SK-N-SH treated with all-trans-retinoic acid at 6 μM for 48 hours (cell line): ENCODE measurements at regions not wholly inside any gene's neighbourhood (a gene's known extent, or its start where the extent isn't known, plus 50 kb on each side); places are given as distances from the start of the nearest gene placed in this dataset.

Experiments
- ATAC-seq: fragments of 200-7000 bp; cut with Tn5 transposase; 3 replicates; pipeline ENCODE4 v1.9.1; 2020; ENCODE audit warnings: mild to moderate bottlenecking, moderate library complexity
- ARNTL ChIP-seq: fragments of 450-650 bp; formaldehyde crosslinking; IDR thresholded peaks from 2 replicates; pipeline ENCODE4 v1.5.0; 2020; ENCODE audit warnings: low read depth, mild to moderate bottlenecking, moderate library complexity, borderline replicate concordance
- CREB5 ChIP-seq: fragments of 250-450 bp; sonication (Bioruptor Pico); IDR thresholded peaks from 2 replicates; pipeline ENCODE4 v1.5.1; 2020; ENCODE audit warnings: low read depth, mild to moderate bottlenecking, moderate library complexity
- CSDC2 ChIP-seq: fragments of 250-450 bp; sonication (Bioruptor Pico); IDR thresholded peaks from 2 replicates; pipeline ENCODE4 v1.5.0; 2020; ENCODE audit warnings: mild to moderate bottlenecking, moderate library complexity
- CSRNP3 ChIP-seq: fragments of 250-450 bp; sonication (Bioruptor Pico); IDR thresholded peaks from 2 replicates; pipeline ENCODE4 v1.5.1; 2021; ENCODE audit warnings: mild to moderate bottlenecking, moderate library complexity
- ESRRG ChIP-seq: fragments of 250-450 bp; sonication (Bioruptor Pico); IDR thresholded peaks from 2 replicates; pipeline ENCODE4 v1.6.1; 2021; ENCODE audit warnings: mild to moderate bottlenecking
- GLIS3 ChIP-seq: fragments of 250-450 bp; sonication (Bioruptor Pico); IDR thresholded peaks from 2 replicates; pipeline ENCODE4 v1.5.0; 2020; ENCODE audit warnings: mild to moderate bottlenecking, moderate library complexity
- ISL1 ChIP-seq: fragments of 250-450 bp; sonication (Bioruptor Pico); IDR thresholded peaks from 2 replicates; pipeline ENCODE4 v2.1.2; 2022; ENCODE audit warnings: mild to moderate bottlenecking, moderate library complexity
- OSR1 ChIP-seq: fragments of 250-450 bp; sonication (Bioruptor Pico); IDR thresholded peaks from 2 replicates; pipeline ENCODE4 v1.8.0; 2022; ENCODE audit warnings: moderate library complexity, mild to moderate bottlenecking, inconsistent platforms
- PATZ1 ChIP-seq: fragments of 250-450 bp; sonication (Bioruptor Pico); IDR thresholded peaks from 2 replicates; pipeline ENCODE4 v1.8.0; 2020; ENCODE audit warnings: mild to moderate bottlenecking, moderate library complexity, borderline replicate concordance
- POU6F1 ChIP-seq: fragments of 250-450 bp; sonication (Bioruptor Pico); IDR thresholded peaks from 2 replicates; pipeline ENCODE4 v1.8.0; 2021; ENCODE audit warnings: low read depth, mild to moderate bottlenecking, moderate library complexity, borderline replicate concordance
- PPARA ChIP-seq: fragments of 250-450 bp; sonication (Bioruptor Pico); IDR thresholded peaks from 2 replicates; pipeline ENCODE4 v1.5.0; 2020; ENCODE audit warnings: mild to moderate bottlenecking, borderline replicate concordance
- RARB ChIP-seq: fragments of 250-450 bp; sonication (Bioruptor Pico); IDR thresholded peaks from 2 replicates; pipeline ENCODE4 v1.8.0; 2021; ENCODE audit warnings: mild to moderate bottlenecking, moderate library complexity
- SNAI2 ChIP-seq: fragments of 250-450 bp; sonication (Bioruptor Pico); IDR thresholded peaks from 2 replicates; pipeline ENCODE4 v1.5.0; 2020; ENCODE audit warnings: mild to moderate bottlenecking, moderate library complexity
- TCF4 ChIP-seq: fragments of 250-450 bp; sonication (Bioruptor Pico); IDR thresholded peaks from 2 replicates; pipeline ENCODE4 v1.8.0; 2021; ENCODE audit warnings: mild to moderate bottlenecking, moderate library complexity, borderline replicate concordance
- TOX ChIP-seq: fragments of 250-450 bp; sonication (Bioruptor Pico); IDR thresholded peaks from 2 replicates; pipeline ENCODE4 v1.8.0; 2021; ENCODE audit warnings: mild to moderate bottlenecking, moderate library complexity, borderline replicate concordance
- TSHZ2 ChIP-seq: fragments of 250-450 bp; sonication (Bioruptor Pico); IDR thresholded peaks from 2 replicates; pipeline ENCODE4 v1.5.0; 2020; ENCODE audit warnings: mild to moderate bottlenecking, moderate library complexity
- ZC3H10 ChIP-seq: fragments of 250-450 bp; sonication (Bioruptor Pico); IDR thresholded peaks from 2 replicates; pipeline ENCODE4 v1.5.1; 2021; ENCODE audit warnings: mild to moderate bottlenecking, moderate library complexity
- ZFP3 ChIP-seq: fragments of 250-450 bp; sonication (Bioruptor Pico); IDR thresholded peaks from 2 replicates; pipeline ENCODE4 v1.5.0; 2020; ENCODE audit warnings: mild to moderate bottlenecking, moderate library complexity
- ZFP30 ChIP-seq: fragments of 450-650 bp; formaldehyde crosslinking; IDR thresholded peaks from 2 replicates; pipeline ENCODE4 v1.5.0; 2022; ENCODE audit warnings: mild to moderate bottlenecking, moderate library complexity
- ZNF565 ChIP-seq: fragments of 450-650 bp; formaldehyde crosslinking; conservative IDR thresholded peaks from 2 replicates; pipeline ENCODE4 v1.5.0; 2020; ENCODE audit warnings: low read depth, mild to moderate bottlenecking, moderate library complexity
- ZNF70 ChIP-seq: fragments of 450-650 bp; formaldehyde crosslinking; IDR thresholded peaks from 2 replicates; pipeline ENCODE4 v1.5.0; 2020; ENCODE audit warnings: mild to moderate bottlenecking, moderate library complexity
- ZNF8 ChIP-seq: fragments of 450-650 bp; formaldehyde crosslinking; IDR thresholded peaks from 2 replicates; pipeline ENCODE4 v1.5.0; 2020; ENCODE audit warnings: mild to moderate bottlenecking, moderate library complexity

- no peak for TF ChIP-seq CSRNP3
- TF ChIP-seq PATZ1 (CRISPR knock-in tag), result no peak
- TF ChIP-seq ESRRG (CRISPR knock-in tag), result no peak
- no peak for TF ChIP-seq ARNTL (CRISPR knock-in tag)
- no peak for TF ChIP-seq RARB
- TF ChIP-seq CREB5 (CRISPR knock-in tag), result no peak
- no peak for TF ChIP-seq OSR1 (CRISPR knock-in tag)
- no peak for TF ChIP-seq TSHZ2 (CRISPR knock-in tag)
- TF ChIP-seq ISL1 (CRISPR knock-in tag), result no peak
- TF ChIP-seq PPARA, result no peak
- TF ChIP-seq CSDC2 (CRISPR knock-in tag), result no peak
- no peak for TF ChIP-seq ZNF8 (CRISPR knock-in tag)
- no peak for TF ChIP-seq TCF4
- no peak for TF ChIP-seq ZNF565 (CRISPR knock-in tag)
- TF ChIP-seq SNAI2, result no peak
- TF ChIP-seq ZFP3 (CRISPR knock-in tag), result no peak
- TF ChIP-seq ZNF70, result no peak
- no peak for TF ChIP-seq GLIS3 (CRISPR knock-in tag)
- no peak for TF ChIP-seq POU6F1
- TF ChIP-seq TOX, result no peak
These were observed 64.1 kb upstream of the GPC1 start for GRCh38 chr2:240371129-240372000.

GRCh38 chr2:240372101-240372500 lies 63.4 kb upstream of the GPC1 start:
- no peak for TF ChIP-seq TOX
- no peak for TF ChIP-seq OSR1 (CRISPR knock-in tag)
- no peak for TF ChIP-seq ZNF70
- TF ChIP-seq ARNTL (CRISPR knock-in tag), result no peak
- no peak for TF ChIP-seq ISL1 (CRISPR knock-in tag)
- no peak for TF ChIP-seq ZFP30 (CRISPR knock-in tag)
- TF ChIP-seq ZFP3 (CRISPR knock-in tag), result no peak
- no peak for TF ChIP-seq RARB
- TF ChIP-seq ZNF8 (CRISPR knock-in tag), result no peak
- TF ChIP-seq POU6F1, result no peak
- no peak for TF ChIP-seq PATZ1 (CRISPR knock-in tag)
- TF ChIP-seq ESRRG (CRISPR knock-in tag), result no peak
- TF ChIP-seq ZC3H10 (CRISPR knock-in tag), result no peak
- no peak for TF ChIP-seq CREB5 (CRISPR knock-in tag)
- no peak for TF ChIP-seq CSDC2 (CRISPR knock-in tag)
- no peak for ATAC-seq

More at GRCh38 chr2:240371129-240372000, 64.1 kb upstream of the GPC1 start:
- ATAC-seq, result no peak
